GM21529 (cell line): ENCODE measurements at regions not wholly inside any gene's neighbourhood (a gene's known extent, or its start where the extent isn't known, plus 50 kb on each side); places are given as distances from the start of the nearest gene placed in this dataset.

Experiments used
- ATAC-seq: cut with Tn5 transposase; IDR thresholded peaks from one replicate; pipeline ENCODE4 v1.9.1; 2021; ENCODE audit not compliant: unreplicated experiment

- ATAC-seq: no peak
Observed at GRCh38 chr3:110375751-110376518, 695.7 kb upstream of the NECTIN3 start.

- ATAC-seq: no peak
Observed at GRCh38 chr3:110378481-110378880, 693.1 kb upstream of the NECTIN3 start.

GRCh38 chr3:110381992-110382391 is 689.6 kb upstream of the NECTIN3 start:
- ATAC-seq: no peak

GRCh38 chr3:110383356-110383755 is 688.3 kb upstream of the NECTIN3 start:
- no peak for ATAC-seq

GRCh38 chr3:110384601-110385000 is 687.0 kb upstream of the NECTIN3 start:
- no peak for ATAC-seq

- ATAC-seq: no peak
Observed at GRCh38 chr3:110389005-110389404, 682.6 kb upstream of the NECTIN3 start.

GRCh38 chr3:110390372-110390771 is 681.2 kb upstream of the NECTIN3 start:
- no peak for ATAC-seq

- ATAC-seq: no peak
Observed at GRCh38 chr3:110391042-110391441, 680.6 kb upstream of the NECTIN3 start.

- ATAC-seq: no peak
Observed at GRCh38 chr3:110391640-110392395, 679.8 kb upstream of the NECTIN3 start.

- ATAC-seq: no peak
Observed at GRCh38 chr3:110393941-110394340, 677.7 kb upstream of the NECTIN3 start.

GRCh38 chr3:110397115-110397514 is 674.5 kb upstream of the NECTIN3 start:
- no peak for ATAC-seq

GRCh38 chr3:110400315-110400714 is 671.3 kb upstream of the NECTIN3 start:
- no peak for ATAC-seq

- ATAC-seq: no peak
Observed at GRCh38 chr3:110405830-110406585, 665.6 kb upstream of the NECTIN3 start.

- ATAC-seq: no peak
Observed at GRCh38 chr3:110413266-110413665, 658.4 kb upstream of the NECTIN3 start.

- no peak for ATAC-seq
Observed at GRCh38 chr3:110413807-110414748, 657.5 kb upstream of the NECTIN3 start.

GRCh38 chr3:110414855-110415254 is 656.8 kb upstream of the NECTIN3 start:
- ATAC-seq: no peak

GRCh38 chr3:110419096-110419495 is 652.5 kb upstream of the NECTIN3 start:
- ATAC-seq: no peak

GRCh38 chr3:110419601-110420000 is 652.0 kb upstream of the NECTIN3 start:
- ATAC-seq: no peak

GRCh38 chr3:110420158-110420641 is 651.4 kb upstream of the NECTIN3 start:
- ATAC-seq: no peak

- ATAC-seq: no peak
Observed at GRCh38 chr3:110423276-110423675, 648.3 kb upstream of the NECTIN3 start.
